Panc1 (cell line): ENCODE measurements at regions not wholly inside any gene's neighbourhood (a gene's known extent, or its start where the extent isn't known, plus 50 kb on each side); places are given as distances from the start of the nearest gene placed in this dataset.

Experiments
- ATAC-seq: fragments of 200-7000 bp; cut with Tn5 transposase; 2 replicates; pipeline ENCODE4 v1.9.1; 2020; ENCODE audit warnings: mild to moderate bottlenecking, moderate library complexity
- BruUV-seq: library from RNA; stranded (reverse); fragments of 400-500 nt; replicated peaks from 2 replicates; lab custom pipeline; 2021; lab: Mats Ljungman, UMichigan
- CTCF ChIA-PET: fragments of 300-600 bp; sonication (Branson Sonifier 250); formaldehyde crosslinking; loops from one replicate; lab custom pipeline; 2022; ENCODE audit warnings: antibody characterized with exemption; lab: Charles Lee
- POLR2A ChIA-PET: fragments of 300-600 bp; sonication (Branson Sonifier 250); formaldehyde crosslinking; loops from one replicate; lab custom pipeline; 2022; ENCODE audit warnings: antibody characterized with exemption; lab: Charles Lee
- DNase-seq: peaks from one replicate; pipeline ENCODE4 v3.0.0-alpha.2; 2010; ENCODE audit warnings: low read depth, low spot score
- H3K27ac ChIP-seq: 2 replicates; pipeline ENCODE4 v1.5.1; 2011; ENCODE audit warnings: mild to moderate bottlenecking, low read length, inconsistent platforms
- H3K27me3 ChIP-seq: fragments of 200-500 bp; sonication (Bioruptor generic); 2 replicates; pipeline ENCODE4 v1.6.0; 2014; ENCODE audit warnings: low read length, inconsistent platforms; ENCODE audit not compliant: control insufficient read depth, insufficient read depth
- H3K36me3 ChIP-seq: fragments of 200-500 bp; sonication (Bioruptor generic); 2 replicates; pipeline ENCODE4 v1.5.1; 2014; ENCODE audit warnings: inconsistent platforms, mild to moderate bottlenecking, low read length, moderate library complexity; ENCODE audit not compliant: control insufficient read depth, insufficient read depth
- H3K4me1 ChIP-seq: 2 replicates; pipeline ENCODE4 v1.5.1; 2011; ENCODE audit warnings: inconsistent platforms, mild to moderate bottlenecking, low read length, moderate library complexity; ENCODE audit not compliant: control insufficient read depth, insufficient read depth
- H3K4me3 ChIP-seq, 2 experiments: 2 replicates each; pipeline ENCODE4 v1.5.1; 2011 to 2012; ENCODE audit warnings: low read depth in 2 of 2, low read length in 2 of 2, mild to moderate bottlenecking in 2 of 2, inconsistent platforms in 1 of 2, moderate library complexity in 1 of 2
- H3K9me3 ChIP-seq: fragments of 200-500 bp; sonication (Bioruptor generic); 2 replicates; pipeline ENCODE4 v1.5.1; 2014; ENCODE audit warnings: low read depth, mild to moderate bottlenecking, inconsistent platforms, low read length, moderate library complexity; ENCODE audit not compliant: control insufficient read depth, insufficient read depth
- POLR2AphosphoS5 ChIP-seq: IDR thresholded peaks from 2 replicates; pipeline ENCODE4 v1.6.1; 2012; ENCODE audit warnings: mild to moderate bottlenecking, low read depth, low read length, moderate library complexity
- SIN3A ChIP-seq: IDR thresholded peaks from 2 replicates; pipeline ENCODE4 v1.6.1; 2012; ENCODE audit warnings: low read depth, mild to moderate bottlenecking, low read length, moderate library complexity, borderline replicate concordance; ENCODE audit not compliant: insufficient read depth
- TCF7L2 ChIP-seq: IDR thresholded peaks from 2 replicates; pipeline ENCODE4 v1.6.1; 2011; ENCODE audit warnings: mild to moderate bottlenecking, low read depth, low read length, inconsistent platforms
- in situ Hi-C: cut with HindIII; loops from 2 replicates; pipeline ENCODE4 v1.10.0; 2016; ENCODE audit warnings: low sequenced_read_pairs, low pct_unique_long_range_greater_than_20kb
- intact Hi-C: fragments of 100-400 bp; cut with micrococcal nuclease; formaldehyde crosslinking; loops from one replicate; pipeline ENCODE4 v1.10.0; 2022; ENCODE audit not compliant: unreplicated experiment
- TF ChIP-seq, protein P1 (sequence below): fragments of 450-650 bp; IDR thresholded peaks from 2 replicates; pipeline ENCODE4 v1.5.1; 2017; ENCODE audit warnings: mild to moderate bottlenecking
- TF ChIP-seq, protein P2 (sequence below), 2 experiments: IDR thresholded peaks; 2 replicates each; pipeline ENCODE4 v1.6.1; 2011 to 2012; ENCODE audit warnings: low read depth in 2 of 2, control low read depth in 1 of 2, low read length in 1 of 2, mild to moderate bottlenecking in 1 of 2, moderate library complexity in 1 of 2; ENCODE audit not compliant: insufficient read depth in 1 of 2

DNA sequence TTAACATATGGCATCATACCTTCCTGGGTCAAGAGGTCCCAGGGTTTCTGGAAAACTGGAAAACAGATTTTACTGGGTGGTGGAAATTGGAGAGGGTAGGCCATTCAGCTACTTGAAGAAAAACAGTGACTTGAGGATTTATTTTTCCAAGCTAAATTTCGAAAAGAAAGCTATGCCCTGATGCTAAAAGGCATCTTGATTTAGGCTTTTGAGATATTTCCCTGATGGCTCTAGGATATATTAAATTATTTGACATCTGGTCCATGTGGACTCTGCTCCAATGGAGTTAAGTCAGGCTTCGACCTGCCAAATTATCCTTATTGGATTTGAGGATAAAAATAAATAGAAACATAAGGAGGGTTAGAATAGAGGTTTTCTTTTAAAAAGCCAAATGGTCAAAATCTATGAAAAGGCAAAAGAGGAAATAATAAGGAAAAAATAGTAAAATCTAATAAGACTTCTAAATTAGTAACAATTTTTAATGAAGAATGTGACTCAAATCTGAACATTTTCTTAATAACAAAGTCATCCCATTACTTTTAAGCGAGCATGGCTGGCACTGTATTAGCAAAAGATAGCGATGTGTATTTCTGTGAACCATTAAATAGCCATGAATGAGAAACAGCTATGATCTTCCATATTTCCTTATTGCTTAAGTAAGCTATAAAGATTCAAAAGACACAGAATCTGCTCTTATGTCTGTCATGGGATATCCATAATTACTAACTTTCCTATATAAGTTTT is 190.0 kb upstream of the MIR17HG start:
- Histone ChIP-seq H3K36me3 (no peaks in the 10 kb centered on the region), H3K27ac (no peak overlapping the region), H3K27me3 (no peaks in the 10 kb centered on the region), H3K9me3 (no peaks in the 10 kb centered on the region), H3K4me1 (no peaks in the 10 kb centered on the region), H3K4me3 (no peak overlapping the region)
- intact Hi-C loops: no loop called here
- DNase-seq (no peak), ATAC-seq (no peak)
- CTCF ChIA-PET: no interaction called here
- BruUV-seq: no TSS peak
- POLR2A ChIA-PET: no interaction called here
- TF ChIP-seq POLR2AphosphoS5 (no peak), TCF7L2 (no peak), SIN3A (no peak)
- TF ChIP-seq, protein P1, sequence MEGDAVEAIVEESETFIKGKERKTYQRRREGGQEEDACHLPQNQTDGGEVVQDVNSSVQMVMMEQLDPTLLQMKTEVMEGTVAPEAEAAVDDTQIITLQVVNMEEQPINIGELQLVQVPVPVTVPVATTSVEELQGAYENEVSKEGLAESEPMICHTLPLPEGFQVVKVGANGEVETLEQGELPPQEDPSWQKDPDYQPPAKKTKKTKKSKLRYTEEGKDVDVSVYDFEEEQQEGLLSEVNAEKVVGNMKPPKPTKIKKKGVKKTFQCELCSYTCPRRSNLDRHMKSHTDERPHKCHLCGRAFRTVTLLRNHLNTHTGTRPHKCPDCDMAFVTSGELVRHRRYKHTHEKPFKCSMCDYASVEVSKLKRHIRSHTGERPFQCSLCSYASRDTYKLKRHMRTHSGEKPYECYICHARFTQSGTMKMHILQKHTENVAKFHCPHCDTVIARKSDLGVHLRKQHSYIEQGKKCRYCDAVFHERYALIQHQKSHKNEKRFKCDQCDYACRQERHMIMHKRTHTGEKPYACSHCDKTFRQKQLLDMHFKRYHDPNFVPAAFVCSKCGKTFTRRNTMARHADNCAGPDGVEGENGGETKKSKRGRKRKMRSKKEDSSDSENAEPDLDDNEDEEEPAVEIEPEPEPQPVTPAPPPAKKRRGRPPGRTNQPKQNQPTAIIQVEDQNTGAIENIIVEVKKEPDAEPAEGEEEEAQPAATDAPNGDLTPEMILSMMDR: no peak
- TF ChIP-seq, protein P2, sequence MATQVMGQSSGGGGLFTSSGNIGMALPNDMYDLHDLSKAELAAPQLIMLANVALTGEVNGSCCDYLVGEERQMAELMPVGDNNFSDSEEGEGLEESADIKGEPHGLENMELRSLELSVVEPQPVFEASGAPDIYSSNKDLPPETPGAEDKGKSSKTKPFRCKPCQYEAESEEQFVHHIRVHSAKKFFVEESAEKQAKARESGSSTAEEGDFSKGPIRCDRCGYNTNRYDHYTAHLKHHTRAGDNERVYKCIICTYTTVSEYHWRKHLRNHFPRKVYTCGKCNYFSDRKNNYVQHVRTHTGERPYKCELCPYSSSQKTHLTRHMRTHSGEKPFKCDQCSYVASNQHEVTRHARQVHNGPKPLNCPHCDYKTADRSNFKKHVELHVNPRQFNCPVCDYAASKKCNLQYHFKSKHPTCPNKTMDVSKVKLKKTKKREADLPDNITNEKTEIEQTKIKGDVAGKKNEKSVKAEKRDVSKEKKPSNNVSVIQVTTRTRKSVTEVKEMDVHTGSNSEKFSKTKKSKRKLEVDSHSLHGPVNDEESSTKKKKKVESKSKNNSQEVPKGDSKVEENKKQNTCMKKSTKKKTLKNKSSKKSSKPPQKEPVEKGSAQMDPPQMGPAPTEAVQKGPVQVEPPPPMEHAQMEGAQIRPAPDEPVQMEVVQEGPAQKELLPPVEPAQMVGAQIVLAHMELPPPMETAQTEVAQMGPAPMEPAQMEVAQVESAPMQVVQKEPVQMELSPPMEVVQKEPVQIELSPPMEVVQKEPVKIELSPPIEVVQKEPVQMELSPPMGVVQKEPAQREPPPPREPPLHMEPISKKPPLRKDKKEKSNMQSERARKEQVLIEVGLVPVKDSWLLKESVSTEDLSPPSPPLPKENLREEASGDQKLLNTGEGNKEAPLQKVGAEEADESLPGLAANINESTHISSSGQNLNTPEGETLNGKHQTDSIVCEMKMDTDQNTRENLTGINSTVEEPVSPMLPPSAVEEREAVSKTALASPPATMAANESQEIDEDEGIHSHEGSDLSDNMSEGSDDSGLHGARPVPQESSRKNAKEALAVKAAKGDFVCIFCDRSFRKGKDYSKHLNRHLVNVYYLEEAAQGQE (IDR thresholded peaks at IDR 0.05; ENCODE audit: insufficient read depth in 1 of 2, low read depth in 2 of 2, low read length in 1 of 2): no peak
- in situ Hi-C loops: no loop called here

GRCh38 chr13:91158017-91158395 is 189.5 kb upstream of the MIR17HG start:
- ChIA-PET CTCF (no interaction called here), POLR2A (no interaction called here)
- H3K4me3 ChIP-seq: no peak overlapping the region
- no peaks in the 10 kb centered on the region for H3K27me3 ChIP-seq
- H3K9me3 ChIP-seq: no peaks in the 10 kb centered on the region
- intact Hi-C loops (no loop called here), in situ Hi-C loops (no loop called here)
- TF ChIP-seq, protein P2 (IDR thresholded peaks at IDR 0.05; ENCODE audit: insufficient read depth in 1 of 2, low read depth in 2 of 2, low read length in 1 of 2): no peak
- TF ChIP-seq TCF7L2 (no peak), POLR2AphosphoS5 (no peak), SIN3A (no peak)
- TF ChIP-seq, protein P1: no peak
- H3K27ac ChIP-seq: no peak overlapping the region
- H3K4me1 ChIP-seq: no peaks in the 10 kb centered on the region
- ATAC-seq: no peak
- no TSS peak for BruUV-seq
- no peak for DNase-seq
- H3K36me3 ChIP-seq: no peaks in the 10 kb centered on the region
